WTC11 (cell line): ENCODE measurements at regions not wholly inside any gene's neighbourhood (a gene's known extent, or its start where the extent isn't known, plus 50 kb on each side); places are given as distances from the start of the nearest gene placed in this dataset.

Source experiments
- ATF3 ChIP-seq: sonication (generic); formaldehyde crosslinking; conservative IDR thresholded peaks from 2 replicates; pipeline ENCODE4 v1.8.1; 2022; ENCODE audit warnings: mild to moderate bottlenecking, missing genetic modification reagents
- CREB1 ChIP-seq: sonication (generic); formaldehyde crosslinking; IDR thresholded peaks from 2 replicates; pipeline ENCODE4 v1.8.0; 2023; ENCODE audit warnings: mild to moderate bottlenecking, missing genetic modification reagents
- KAT7 ChIP-seq: sonication (generic); formaldehyde crosslinking; IDR thresholded peaks from 2 replicates; pipeline ENCODE4 v1.8.1; 2023; ENCODE audit warnings: missing genetic modification reagents, mild to moderate bottlenecking, borderline replicate concordance
- MAX ChIP-seq: sonication (generic); formaldehyde crosslinking; IDR thresholded peaks from 2 replicates; pipeline ENCODE4 v1.8.0; 2022; ENCODE audit warnings: mild to moderate bottlenecking, missing genetic modification reagents
- PRDM15 ChIP-seq: sonication (generic); formaldehyde crosslinking; IDR thresholded peaks from 2 replicates; pipeline ENCODE4 v1.8.0; 2022; ENCODE audit warnings: missing genetic modification reagents
- ZNF121 ChIP-seq: sonication (generic); formaldehyde crosslinking; IDR thresholded peaks from 2 replicates; pipeline ENCODE4 v1.8.0; 2023; ENCODE audit warnings: missing genetic modification reagents
- ZNF396 ChIP-seq: fragments of 250-450 bp; sonication (Bioruptor Pico); IDR thresholded peaks from 2 replicates; pipeline ENCODE4 v1.8.0; 2021; ENCODE audit warnings: mild to moderate bottlenecking, moderate library complexity, borderline replicate concordance
- ZNF512 ChIP-seq: sonication (generic); formaldehyde crosslinking; IDR thresholded peaks from 2 replicates; pipeline ENCODE4 v1.8.1; 2022; ENCODE audit warnings: missing genetic modification reagents, borderline replicate concordance

- TF ChIP-seq ATF3 (CRISPR knock-in tag) (no peak), KAT7 (CRISPR knock-in tag) (no peak), ZNF396 (no peak), PRDM15 (CRISPR knock-in tag) (no peak), ZNF512 (CRISPR knock-in tag) (no peak), CREB1 (CRISPR knock-in tag) (no peak), ZNF121 (CRISPR knock-in tag) (no peak), MAX (CRISPR knock-in tag) (no peak)
Measured at GRCh38 chr13:26133851-26134250, 82.0 kb upstream of the SHISA2 start.
